CD14-positive monocyte (primary cell): ENCODE measurements at regions not wholly inside any gene's neighbourhood (a gene's known extent, or its start where the extent isn't known, plus 50 kb on each side); places are given as distances from the start of the nearest gene placed in this dataset.

ENCODE experiments used
- DNase-seq, 3 donors: peaks; one replicate each; pipeline ENCODE4 v3.0.0-alpha.2; 2011 to 2022
- H2AFZ ChIP-seq: 2 replicates; pipeline ENCODE4 v1.6.0; 2012; ENCODE audit warnings: mild to moderate bottlenecking, low read depth, low read length, inconsistent platforms; ENCODE audit not compliant: insufficient read depth, poor library complexity, severe bottlenecking
- H3K27ac ChIP-seq, 2 donors: 1 replicate in 1 of 2; 2 replicates in 1 of 2; pipeline ENCODE4 v1.5.1; 2012 to 2013; ENCODE audit warnings: low read length in 2 of 2, control low read depth in 1 of 2, inconsistent platforms in 1 of 2, low read depth in 1 of 2, mild to moderate bottlenecking in 1 of 2
- H3K27me3 ChIP-seq, 2 donors: one replicate each; pipeline versions ENCODE4 v1.6.0 to v1.6.1; 2011 to 2013; ENCODE audit warnings: low read length in 2 of 2; ENCODE audit not compliant: control insufficient read depth in 2 of 2, insufficient read depth in 2 of 2
- H3K36me3 ChIP-seq, 2 donors: replicated peaks in 1 of 2; 1 replicate in 1 of 2; 2 replicates in 1 of 2; pipeline versions ENCODE4 v1.5.1 to v1.6.1; 2012 to 2013; ENCODE audit warnings: low read length in 2 of 2, control low read depth in 1 of 2, inconsistent platforms in 1 of 2, mild to moderate bottlenecking in 1 of 2; ENCODE audit not compliant: insufficient read depth in 2 of 2, control insufficient read depth in 1 of 2
- H3K4me1 ChIP-seq, 2 donors: 1 replicate in 1 of 2; 2 replicates in 1 of 2; pipeline versions ENCODE4 v1.5.1 to v1.6.1; 2012 to 2013; ENCODE audit warnings: low read length in 2 of 2, control low read depth in 1 of 2, inconsistent platforms in 1 of 2, mild to moderate bottlenecking in 1 of 2, moderate library complexity in 1 of 2; ENCODE audit not compliant: insufficient read depth in 2 of 2, control insufficient read depth in 1 of 2
- H3K4me2 ChIP-seq: replicated peaks from 2 replicates; pipeline ENCODE3; 2012; ENCODE audit warnings: low read length, moderate library complexity, mild to moderate bottlenecking; ENCODE audit not compliant: poor library complexity, severe bottlenecking; ENCODE audit errors: extremely low read depth
- H3K4me3 ChIP-seq, 3 experiments: fragments of 200-600 bp in 1 of 3; sonication (generic) in 1 of 3; replicated peaks in 1 of 3; 1 replicate in 2 of 3; 2 replicates in 1 of 3; pipeline ENCODE4 v1.5.1; 2011 to 2013; ENCODE audit warnings: low read length in 3 of 3, mild to moderate bottlenecking in 3 of 3, control low read depth in 2 of 3, low read depth in 2 of 3, inconsistent platforms in 1 of 3, moderate library complexity in 1 of 3
- H3K79me2 ChIP-seq: 2 replicates; pipeline ENCODE4 v1.6.0; 2012; ENCODE audit warnings: mild to moderate bottlenecking, control low read depth, inconsistent platforms, low read length, moderate library complexity; ENCODE audit not compliant: insufficient read depth
- H3K9ac ChIP-seq: 2 replicates; pipeline ENCODE4 v1.6.0; 2017; ENCODE audit warnings: low read length, mild to moderate bottlenecking; ENCODE audit not compliant: insufficient read depth, poor library complexity, severe bottlenecking
- H3K9me3 ChIP-seq, 2 donors: replicated peaks in 1 of 2; 1 replicate in 1 of 2; 2 replicates in 1 of 2; pipeline versions ENCODE4 v1.5.1 to v1.6.1; 2012 to 2013; ENCODE audit warnings: low read length in 2 of 2, control low read depth in 1 of 2; ENCODE audit not compliant: control insufficient read depth in 1 of 2, insufficient read depth in 1 of 2
- H4K20me1 ChIP-seq: 2 replicates; pipeline ENCODE4 v1.6.0; 2012; ENCODE audit warnings: mild to moderate bottlenecking, low read length, control low read depth, moderate library complexity; ENCODE audit not compliant: insufficient read depth
- H3K27ac Mint-ChIP-seq, 7 donors: one replicate each; pipeline ENCODE4 v1.8.0; 2020; ENCODE audit warnings: mild to moderate bottlenecking in 7 of 7, mixed read lengths in 7 of 7, moderate library complexity in 6 of 7, inconsistent platforms in 2 of 7
- H3K27me3 Mint-ChIP-seq, 3 donors: one replicate each; pipeline ENCODE4 v1.8.0; 2021 to 2022; ENCODE audit warnings: low read depth in 3 of 3, mild to moderate bottlenecking in 3 of 3, mixed read lengths in 3 of 3, moderate library complexity in 3 of 3, inconsistent platforms in 1 of 3
- H3K36me3 Mint-ChIP-seq, 2 donors: one replicate each; pipeline ENCODE4 v1.8.0; 2020; ENCODE audit warnings: mixed read lengths in 2 of 2, inconsistent platforms in 1 of 2, mild to moderate bottlenecking in 1 of 2
- H3K4me1 Mint-ChIP-seq: one replicate; pipeline ENCODE4 v1.8.0; 2020; ENCODE audit warnings: mild to moderate bottlenecking, mixed read lengths
- H3K4me3 Mint-ChIP-seq, 2 donors: one replicate each; pipeline ENCODE4 v1.8.0; 2020; ENCODE audit warnings: mild to moderate bottlenecking in 2 of 2, mixed read lengths in 2 of 2, moderate library complexity in 1 of 2
- H3K9me3 Mint-ChIP-seq, 7 donors: one replicate each; pipeline ENCODE4 v1.8.0; 2020 to 2022; ENCODE audit warnings: mixed read lengths in 7 of 7, mild to moderate bottlenecking in 6 of 7, moderate library complexity in 6 of 7, inconsistent platforms in 2 of 7
- CTCF ChIP-seq: fragments of 200-600 bp; IDR thresholded peaks from one replicate; pipeline ENCODE4 v1.8.0; 2022; ENCODE audit warnings: antibody characterized with exemption, mild to moderate bottlenecking
- WGBS: methylation state at CpG from one replicate; pipeline ENCODE4 v1.1.5; 2013; ENCODE audit warnings: missing lambda C conversion rate; ENCODE audit not compliant: insufficient coverage; 5-methylcytosine and 5-hydroxymethylcytosine counted together
- intact Hi-C, 2 donors: fragments of 100-400 bp; cut with micrococcal nuclease; formaldehyde crosslinking; loops; one replicate each; pipeline versions ENCODE4 v1.15.0 to v1.15.1; 2023

GRCh38 chr9:118992813-118993794 is 376.1 kb downstream of the BRINP1 start:
- Histone ChIP-seq H3K4me2 (no peak overlapping the region), H3K4me3 (no peak overlapping the region), H3K27me3 (no peaks in the 10 kb centered on the region), H3K79me2 (no peaks in the 10 kb centered on the region), H3K4me1 (no peaks in the 10 kb centered on the region), H3K9me3 (no peaks in the 10 kb centered on the region), H3K36me3 (no peaks in the 10 kb centered on the region), H3K9ac (no peak overlapping the region), H4K20me1 (no peaks in the 10 kb centered on the region), H2AFZ (no peak overlapping the region), H3K27ac (no peak overlapping the region)
- DNase-seq, result no peak
- WGBS, result 59% methylated on average over 5 of the region's 15 CpGs
- Mint-ChIP-seq H3K9me3 (peaks cover 0 to 2% (median 0%) of the 10 kb centered on the region in 7 donors), H3K27me3 (peaks cover 0 to 4% (median 2%) of the 10 kb centered on the region in 3 donors), H3K4me3 (no peak overlapping the region), H3K4me1 (no peaks in the 10 kb centered on the region), H3K36me3 (no peaks in the 10 kb centered on the region), H3K27ac (no peak overlapping the region)
- intact Hi-C loops, result no loop called here
- no peak for TF ChIP-seq CTCF

GRCh38 chr9:118993965-118994364 is 375.3 kb downstream of the BRINP1 start:
- Histone ChIP-seq H3K9me3 (no peaks in the 10 kb centered on the region), H3K4me2 (no peak overlapping the region), H3K9ac (no peak overlapping the region), H3K79me2 (no peaks in the 10 kb centered on the region), H3K27ac (no peak overlapping the region), H3K4me3 (no peak overlapping the region), H2AFZ (no peak overlapping the region), H4K20me1 (no peaks in the 10 kb centered on the region), H3K4me1 (no peaks in the 10 kb centered on the region), H3K36me3 (no peaks in the 10 kb centered on the region), H3K27me3 (no peaks in the 10 kb centered on the region)
- no peak for TF ChIP-seq CTCF
- Mint-ChIP-seq H3K4me1 (no peaks in the 10 kb centered on the region), H3K27ac (no peak overlapping the region), H3K4me3 (no peak overlapping the region), H3K9me3 (peaks cover 0 to 2% (median 0%) of the 10 kb centered on the region in 7 donors), H3K36me3 (no peaks in the 10 kb centered on the region), H3K27me3 (peaks cover 0 to 4% (median 2%) of the 10 kb centered on the region in 3 donors)
- 80% methylated on average over 1 of the region's 4 CpGs for WGBS
- no peak for DNase-seq
- intact Hi-C loops, result no loop called here
